ENCODE measurements at regions not wholly inside any gene's neighbourhood (a gene's known extent, or its start where the extent isn't known, plus 50 kb on each side); places are given as distances from the start of the nearest gene placed in this dataset.

DNA sequence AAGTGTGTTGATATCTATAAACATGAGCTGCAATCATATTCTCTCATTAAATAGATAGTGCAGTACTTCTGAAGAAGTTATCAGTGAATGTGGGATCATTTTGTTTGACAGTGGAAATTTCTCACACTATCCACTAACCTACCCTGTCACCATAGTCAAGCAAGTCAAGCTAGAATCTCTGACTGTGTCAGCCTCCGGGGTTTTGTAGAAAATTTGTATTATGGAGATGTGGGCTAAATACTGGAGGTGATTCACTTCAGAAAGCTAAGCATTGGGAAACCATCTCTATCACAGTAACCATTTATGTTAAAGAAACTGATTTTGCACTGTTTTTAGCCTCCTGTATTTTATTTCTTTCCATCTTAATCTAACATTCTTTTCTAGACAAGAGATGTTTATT is 126.6 kb upstream of the CREB1 start:
- in situ Hi-C loops (cut with MboI; ENCODE audit: low sequenced_read_pairs) = no loop called here

DNA sequence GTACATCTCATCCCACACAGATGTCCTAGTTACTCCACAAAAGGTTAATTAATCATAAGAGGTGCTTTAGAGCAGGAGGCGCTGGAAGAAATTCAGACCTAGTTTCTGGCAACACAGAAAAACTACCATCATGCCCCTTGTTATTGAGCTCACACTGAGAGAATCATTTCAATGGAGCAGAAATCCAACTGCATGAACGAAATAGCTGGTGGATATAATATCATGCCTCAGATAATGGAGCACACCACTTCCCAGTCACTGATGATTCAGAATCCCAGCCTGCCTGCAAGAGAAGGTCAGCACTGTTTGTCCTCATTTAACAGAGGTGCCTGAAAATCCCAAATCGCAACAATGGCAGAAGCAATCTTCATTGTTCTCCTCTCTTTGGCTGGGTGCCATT is 125.8 kb upstream of the CREB1 start:
- in situ Hi-C loops (cut with MboI; ENCODE audit: low sequenced_read_pairs) = no loop called here

DNA sequence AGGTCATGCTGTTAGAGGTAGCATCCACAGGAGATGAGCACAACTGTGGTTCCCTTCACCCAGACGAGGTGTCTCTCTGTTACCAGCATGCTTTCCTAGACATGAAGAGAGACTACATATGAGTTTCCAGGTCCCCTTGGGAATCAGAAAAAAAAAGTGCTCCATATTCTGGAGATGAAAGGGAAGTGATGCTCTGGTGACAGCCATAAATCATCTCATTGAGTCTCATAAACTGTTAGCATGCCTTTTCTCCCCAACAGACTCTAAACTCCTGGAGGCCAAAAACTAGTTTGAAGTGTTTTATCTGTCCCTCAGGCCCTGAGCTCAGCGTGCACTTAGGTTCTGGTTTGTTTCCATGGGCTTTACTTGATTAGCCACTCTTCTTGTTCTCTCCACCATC is 124.6 kb upstream of the CREB1 start:
- in situ Hi-C loops (cut with MboI; ENCODE audit: low sequenced_read_pairs) = no loop called here

DNA sequence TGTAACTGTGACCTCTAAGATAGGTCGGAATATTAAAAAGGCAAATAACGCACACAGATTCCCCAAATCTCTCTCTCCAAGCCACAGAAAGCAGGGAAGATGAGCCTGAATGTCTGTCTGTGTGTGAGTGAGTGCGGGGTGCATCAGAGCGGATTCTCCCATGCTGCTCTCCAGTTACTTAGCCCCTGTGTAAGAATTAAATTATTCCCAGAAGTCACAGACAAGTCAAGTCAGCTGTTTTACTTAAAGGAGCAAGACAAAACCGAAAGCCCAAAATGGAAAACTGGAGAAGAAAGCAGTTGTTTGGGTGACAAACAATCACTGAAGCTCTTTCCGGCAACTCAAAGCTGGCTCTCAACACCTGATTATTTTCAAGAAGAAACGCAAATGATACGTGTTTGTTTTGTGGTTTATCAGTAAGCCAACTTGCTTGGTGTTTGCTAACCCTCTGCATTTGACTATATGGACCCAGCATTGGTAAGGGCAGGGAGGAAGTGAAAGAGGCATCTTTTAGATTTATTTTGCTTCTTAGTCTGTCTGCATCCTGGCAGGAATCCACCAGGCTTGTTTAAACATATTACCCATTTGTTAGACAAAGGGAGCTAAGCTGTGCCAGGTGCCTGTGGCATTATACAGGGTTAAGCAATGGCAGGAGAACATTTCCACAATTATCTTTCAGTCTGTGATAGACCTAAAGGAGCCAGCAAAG is 121.5 kb upstream of the CREB1 start:
- in situ Hi-C loops (cut with MboI; ENCODE audit: low sequenced_read_pairs) = no loop called here

DNA sequence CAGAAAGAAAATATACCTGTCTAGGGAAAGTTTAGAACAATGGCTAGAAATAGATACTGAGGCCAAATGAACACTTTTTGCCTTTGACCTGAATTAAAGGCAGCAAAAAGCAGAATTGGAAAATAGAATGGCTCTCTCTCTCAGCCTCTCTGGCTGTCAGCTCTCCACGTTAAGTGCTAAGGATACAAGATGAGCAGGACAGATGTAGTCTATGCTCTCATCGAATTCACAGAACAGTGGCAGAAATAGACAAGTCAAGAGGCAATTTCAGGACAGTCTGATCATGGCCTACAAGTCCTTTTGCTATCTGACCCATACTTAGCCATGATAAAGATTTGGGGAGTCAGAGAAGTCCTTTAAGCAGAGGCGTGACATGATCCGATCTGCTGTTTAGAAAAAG is 120.2 kb upstream of the CREB1 start:
- in situ Hi-C loops (cut with MboI; ENCODE audit: low sequenced_read_pairs) = no loop called here

DNA sequence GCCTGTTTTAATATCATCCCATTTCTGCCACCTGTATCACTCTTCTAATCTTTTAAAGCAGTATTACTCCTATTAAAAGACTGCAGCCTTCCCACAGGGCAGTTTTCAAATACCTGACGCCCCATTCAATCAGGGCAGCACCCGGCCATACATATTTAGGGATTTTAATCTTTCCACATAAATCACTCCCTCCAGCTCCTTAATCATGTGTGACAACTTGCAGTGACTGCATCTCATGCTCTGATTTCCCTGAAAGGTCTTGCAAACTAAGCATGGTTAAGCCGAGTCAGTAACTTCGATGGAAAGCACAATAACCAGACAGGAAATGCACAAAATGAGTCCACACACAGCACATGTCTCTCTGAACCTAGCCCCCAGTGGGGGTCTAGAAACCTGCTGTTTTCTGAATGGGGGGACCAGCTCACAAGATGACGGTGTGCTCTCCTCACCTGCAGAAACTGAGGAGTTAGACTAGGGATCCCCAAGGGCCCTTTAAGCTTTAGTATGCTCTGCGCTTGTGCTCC is 116.9 kb upstream of the CREB1 start:
- in situ Hi-C loops (cut with MboI; ENCODE audit: low sequenced_read_pairs) = no loop called here

DNA sequence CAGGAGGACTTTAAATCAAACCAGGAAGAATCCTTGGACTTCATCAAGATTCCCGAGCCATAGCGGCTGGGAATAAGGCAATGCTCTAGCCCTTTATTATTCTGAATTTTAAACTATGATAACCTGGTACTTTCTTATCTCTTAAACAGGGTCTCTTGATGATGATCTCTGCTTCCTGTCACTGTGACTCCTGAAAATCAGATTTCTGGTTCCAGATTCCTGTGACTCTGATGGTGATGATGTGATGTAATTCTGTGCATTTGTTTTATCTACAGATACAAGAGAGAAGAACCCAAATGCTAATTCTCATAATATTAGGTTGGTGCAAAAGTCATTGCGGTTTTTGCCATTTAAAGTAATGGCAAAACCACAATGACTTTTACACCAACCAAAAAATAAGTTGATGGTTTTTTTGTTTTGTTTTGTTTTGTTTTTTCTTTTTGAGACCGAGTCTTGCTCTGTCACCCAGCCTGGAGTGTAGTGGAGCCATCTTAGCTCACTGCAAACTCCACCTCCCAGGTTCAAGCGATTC is 116.3 kb upstream of the CREB1 start:
- in situ Hi-C loops (cut with MboI; ENCODE audit: low sequenced_read_pairs) = no loop called here

DNA sequence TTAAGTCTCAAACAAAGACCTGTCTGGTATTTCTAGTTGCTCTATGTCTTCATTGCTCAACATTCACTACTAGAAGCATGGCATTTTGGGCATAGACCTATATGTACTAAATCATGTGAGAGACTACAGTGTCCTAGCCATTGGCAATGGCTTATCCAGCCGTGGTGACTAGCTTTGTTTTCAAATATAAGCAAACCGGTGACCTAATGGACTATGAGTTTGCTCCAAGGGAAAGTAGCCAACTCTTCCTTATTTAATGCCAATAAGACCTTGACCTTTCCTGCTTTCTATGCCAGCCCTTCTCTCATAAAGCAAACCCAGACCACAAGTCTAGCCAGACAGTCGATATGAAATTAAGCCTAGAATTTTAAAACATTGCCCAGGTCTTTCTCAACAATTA is 113.7 kb upstream of the CREB1 start:
- in situ Hi-C loops (cut with MboI; ENCODE audit: low sequenced_read_pairs) = no loop called here

DNA sequence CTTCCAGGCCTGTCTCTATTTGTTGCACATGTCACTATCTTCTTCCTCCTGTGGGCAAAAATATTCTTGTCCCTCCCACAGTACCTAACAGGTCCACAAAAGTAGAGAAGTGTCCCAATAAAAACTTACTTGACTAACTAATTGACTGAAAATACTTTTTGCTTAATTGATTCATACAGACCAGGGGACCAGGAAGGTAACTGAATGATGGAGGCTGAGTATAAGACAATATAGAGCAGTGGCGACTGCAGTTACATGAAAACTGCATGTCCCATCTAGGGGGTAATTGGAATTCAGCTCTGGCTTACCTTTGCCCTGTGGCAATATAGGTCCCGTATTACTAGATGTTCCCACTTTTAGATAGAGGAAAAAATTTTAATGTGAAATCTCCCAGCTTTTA is 112.9 kb upstream of the CREB1 start:
- in situ Hi-C loops (cut with MboI; ENCODE audit: low sequenced_read_pairs) = no loop called here

DNA sequence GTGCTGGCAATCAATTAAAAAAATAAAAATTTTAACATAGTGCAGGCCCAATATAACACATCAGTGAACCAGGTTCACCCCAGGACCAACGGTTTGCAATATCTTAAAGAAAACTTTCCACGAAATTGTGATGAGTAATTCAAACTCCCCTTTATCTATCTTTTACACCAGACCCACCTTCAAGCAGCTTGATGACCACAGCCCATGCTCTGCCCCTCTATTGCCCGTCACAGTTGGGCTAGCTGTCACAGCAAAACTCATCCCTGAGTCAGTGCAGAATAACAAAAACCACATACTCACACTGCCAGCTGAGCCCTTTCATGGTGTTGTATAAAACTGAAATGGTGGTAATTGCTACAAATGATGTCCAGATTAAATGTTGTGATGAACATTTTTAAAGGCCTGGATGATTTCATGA is 112.5 kb upstream of the CREB1 start:
- in situ Hi-C loops (cut with MboI; ENCODE audit: low sequenced_read_pairs) = no loop called here

DNA sequence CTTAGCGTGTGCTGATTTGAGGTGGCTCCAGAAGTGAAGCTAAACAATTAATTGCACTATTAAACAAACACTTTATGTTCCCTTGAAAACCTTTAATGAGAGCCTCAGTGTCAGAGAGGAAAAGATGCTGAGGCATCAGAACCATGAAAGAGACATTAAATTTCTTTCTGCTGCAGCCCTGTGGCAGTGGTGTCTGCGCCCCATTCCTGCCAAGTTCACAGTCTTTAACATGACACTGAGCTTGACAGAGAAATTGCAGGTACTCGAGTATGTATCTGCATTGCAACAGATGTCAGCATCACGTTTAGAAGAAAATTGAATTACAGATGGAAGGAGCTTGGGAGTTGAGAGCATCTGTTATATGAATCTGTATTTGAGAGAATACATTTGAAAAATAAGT is 111.3 kb upstream of the CREB1 start:
- in situ Hi-C loops (cut with MboI; ENCODE audit: low sequenced_read_pairs) = no loop called here

DNA sequence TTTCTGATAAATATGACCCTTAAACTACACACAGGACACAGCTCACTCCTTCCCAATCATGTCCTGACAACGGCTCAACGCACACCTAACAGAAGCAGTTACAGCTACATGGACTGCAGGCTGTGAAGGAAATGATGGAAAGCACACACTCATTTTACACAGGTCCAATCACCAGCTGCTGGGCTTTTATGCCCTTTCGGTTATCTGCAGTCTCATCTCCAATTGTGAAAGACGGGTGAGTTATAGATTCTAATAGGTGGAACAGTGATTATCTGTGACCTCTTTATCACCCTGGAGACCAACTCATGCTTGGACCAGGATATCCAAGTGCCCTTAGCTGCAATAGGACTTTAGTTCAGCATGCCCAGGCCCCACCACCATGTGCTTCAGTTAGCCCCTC is 110.4 kb upstream of the CREB1 start:
- in situ Hi-C loops (cut with MboI; ENCODE audit: low sequenced_read_pairs) = no loop called here

DNA sequence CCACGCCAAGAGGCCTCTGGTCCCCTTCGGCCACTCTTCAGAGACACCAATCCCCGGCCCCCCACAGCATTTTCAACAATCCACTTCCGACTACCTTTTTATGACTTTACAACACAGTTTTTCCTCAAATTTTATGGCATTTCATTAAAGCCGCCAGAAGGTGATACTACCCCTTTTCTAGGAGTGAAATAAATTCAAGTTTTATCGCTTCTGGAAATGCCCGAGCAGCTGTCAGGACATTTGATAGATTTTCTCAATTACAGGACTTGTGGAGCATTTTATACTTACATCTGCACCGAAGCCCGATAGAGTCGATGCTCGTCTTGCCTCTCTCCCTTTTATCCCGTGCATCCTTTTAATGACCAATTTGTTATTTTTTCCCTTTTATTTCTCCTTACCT is 108.1 kb upstream of the CREB1 start:
- in situ Hi-C loops (cut with MboI; ENCODE audit: low sequenced_read_pairs) = no loop called here

DNA sequence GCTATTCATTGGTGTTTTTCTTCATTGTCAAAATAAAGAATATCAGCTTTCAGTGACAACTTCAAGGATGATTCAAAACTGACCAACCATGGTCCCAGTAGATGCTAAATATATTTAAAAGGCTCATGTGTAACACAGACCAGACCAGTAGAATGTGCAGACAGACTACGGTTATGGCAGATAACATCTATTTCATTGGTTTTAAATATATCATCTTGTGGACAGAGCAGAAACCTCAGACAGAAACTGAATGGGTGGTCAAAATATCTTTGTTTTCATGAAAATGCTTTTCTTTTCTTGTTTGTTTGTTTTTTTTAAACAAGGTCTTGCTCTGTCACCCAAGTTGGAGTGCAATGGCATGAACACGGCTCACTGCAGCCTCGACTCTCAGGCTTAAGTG is 107.4 kb upstream of the CREB1 start:
- in situ Hi-C loops (cut with MboI; ENCODE audit: low sequenced_read_pairs) = no loop called here

DNA sequence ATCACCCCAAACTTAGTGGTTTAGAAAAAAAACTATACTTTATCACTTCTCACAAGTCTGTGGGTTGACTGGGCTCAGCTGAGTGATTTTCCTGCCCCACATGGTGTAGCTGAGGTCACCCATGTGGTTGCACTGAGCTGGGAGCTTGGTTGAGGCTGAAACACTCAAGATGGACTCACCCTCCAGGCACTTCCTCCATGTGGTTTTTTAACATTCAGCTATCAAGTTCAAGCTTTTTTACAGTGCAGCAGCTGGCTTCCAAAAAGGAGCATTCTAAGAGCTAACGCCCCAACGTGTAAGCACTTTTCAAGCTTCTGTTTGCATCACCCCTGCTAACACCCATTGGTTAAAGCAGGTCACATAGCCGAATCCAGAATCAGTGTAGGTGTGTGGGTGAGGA is 105.9 kb upstream of the CREB1 start:
- in situ Hi-C loops (cut with MboI; ENCODE audit: low sequenced_read_pairs) = no loop called here

DNA sequence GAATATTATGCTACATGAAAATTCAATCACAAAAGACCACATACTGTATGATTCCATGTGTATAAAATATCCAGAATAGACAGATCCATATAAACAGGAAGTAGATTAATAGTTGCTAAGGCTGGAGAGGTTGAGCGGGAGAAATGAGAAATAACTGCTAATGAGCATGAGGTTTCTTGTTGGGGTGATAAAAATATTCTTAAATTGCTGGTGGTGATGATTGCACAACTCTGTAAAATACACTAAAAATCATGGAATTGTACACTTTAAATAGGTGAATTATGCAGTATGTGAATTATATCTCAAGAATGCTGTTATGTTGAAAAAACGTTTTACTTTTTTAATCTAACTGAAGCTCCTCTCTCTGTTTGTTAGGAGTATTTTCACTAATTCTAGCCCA is 101.8 kb upstream of the CREB1 start:
- in situ Hi-C loops (cut with MboI; ENCODE audit: low sequenced_read_pairs) = no loop called here

DNA sequence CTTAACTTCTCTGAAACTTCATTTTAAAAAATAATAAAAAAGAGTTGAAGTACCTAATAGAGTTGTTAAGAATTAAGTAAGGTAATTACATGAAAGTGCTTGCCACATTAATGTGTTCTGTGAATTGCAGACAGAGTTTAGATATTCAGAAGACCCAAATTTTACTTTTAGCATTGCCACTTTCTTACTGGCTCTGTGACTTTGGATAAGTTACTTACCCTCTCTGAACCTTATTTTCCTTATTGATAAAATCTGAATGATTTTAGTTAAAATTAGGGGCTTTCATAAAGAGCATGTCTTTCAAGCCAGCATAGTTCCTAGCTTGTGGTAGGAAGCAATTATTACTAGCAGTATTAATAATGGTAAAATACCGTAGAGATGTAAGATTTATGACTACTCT is 101.2 kb upstream of the CREB1 start:
- in situ Hi-C loops (cut with MboI; ENCODE audit: low sequenced_read_pairs) = no loop called here

DNA sequence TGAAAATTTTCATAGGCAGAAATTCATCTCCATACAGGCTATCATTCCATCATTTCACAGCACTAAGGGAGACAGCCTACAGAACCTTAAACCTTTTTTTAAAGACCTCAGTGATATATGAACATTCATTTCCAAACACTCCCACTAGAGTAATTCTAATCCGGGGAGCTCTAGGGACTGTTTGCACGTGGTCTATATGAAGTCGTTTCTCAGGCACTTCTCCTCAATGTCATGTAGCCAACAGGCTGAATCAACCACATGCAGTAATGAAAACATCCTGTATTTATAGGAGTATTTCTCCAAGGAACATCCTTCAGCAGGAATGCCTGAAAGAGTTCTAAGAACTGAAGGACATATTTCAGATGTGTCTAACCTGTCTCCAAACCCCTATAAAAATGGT is 97.3 kb upstream of the CREB1 start:
- in situ Hi-C loops (cut with MboI; ENCODE audit: low sequenced_read_pairs) = no loop called here

DNA sequence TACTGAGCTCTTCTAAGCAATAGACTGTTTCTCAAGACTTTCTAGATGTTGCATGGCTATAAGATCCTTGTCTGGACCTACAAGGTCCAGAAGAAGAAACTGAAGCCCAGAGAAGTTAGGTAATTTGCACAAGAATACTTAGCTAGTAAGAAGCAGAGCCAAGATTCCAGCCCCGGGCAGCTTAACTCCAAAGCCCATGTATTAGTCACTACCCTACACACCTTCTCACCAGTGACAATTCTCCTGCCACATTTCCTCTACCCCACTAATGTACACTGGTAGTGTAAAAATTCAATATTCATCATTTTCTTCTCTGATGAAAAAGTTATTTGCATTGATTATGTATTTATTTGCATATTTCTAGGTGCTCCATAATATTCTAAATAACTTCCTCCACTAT is 95.5 kb upstream of the CREB1 start:
- in situ Hi-C loops (cut with MboI; ENCODE audit: low sequenced_read_pairs) = no loop called here

DNA sequence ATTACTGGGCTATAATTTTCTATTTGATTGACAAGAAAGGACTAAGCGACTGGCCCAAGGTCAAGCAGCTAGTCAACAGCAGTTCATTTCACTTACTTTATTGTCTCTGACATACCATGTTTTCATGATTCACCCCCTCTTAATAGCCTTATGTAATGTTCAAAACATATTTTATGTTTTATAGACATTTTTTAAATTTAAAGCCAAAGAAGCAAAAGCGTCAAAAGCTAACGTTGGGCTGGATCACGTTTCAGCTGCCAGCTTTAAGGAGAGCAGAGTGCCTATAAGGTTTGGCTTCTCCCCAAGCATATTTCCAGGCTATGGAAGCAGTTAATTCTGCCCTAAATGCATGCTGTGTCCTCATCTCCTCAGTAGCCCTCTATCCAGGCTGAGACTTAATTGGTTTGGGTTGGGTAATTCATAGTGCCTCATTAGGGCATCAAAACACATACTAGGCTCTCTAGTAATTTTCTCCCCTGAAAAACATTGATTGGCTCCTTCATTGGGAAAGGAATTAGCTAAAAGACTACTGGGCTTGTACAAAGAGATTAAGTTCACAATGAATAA is 94.8 kb upstream of the CREB1 start:
- in situ Hi-C loops (cut with MboI; ENCODE audit: low sequenced_read_pairs) = no loop called here

DNA sequence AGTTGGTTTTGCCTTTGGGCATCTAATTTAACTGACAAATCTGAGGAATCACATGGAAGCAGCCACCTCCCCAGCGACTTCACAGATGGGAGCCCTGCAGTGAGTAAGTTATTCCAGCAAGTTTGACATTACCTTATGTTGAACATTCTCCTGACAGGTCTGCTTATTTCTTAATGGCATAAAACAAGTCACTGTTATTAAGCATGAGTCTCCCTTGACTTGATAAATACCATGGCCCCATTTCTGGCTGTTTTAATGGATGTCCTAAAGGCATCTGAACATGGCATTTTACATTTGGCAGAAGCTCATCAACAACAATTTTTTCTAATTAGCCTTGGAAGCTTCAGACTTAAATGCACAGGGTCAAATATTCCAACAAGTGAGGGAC is 92.6 kb upstream of the CREB1 start:
- in situ Hi-C loops (cut with MboI; ENCODE audit: low sequenced_read_pairs) = no loop called here

DNA sequence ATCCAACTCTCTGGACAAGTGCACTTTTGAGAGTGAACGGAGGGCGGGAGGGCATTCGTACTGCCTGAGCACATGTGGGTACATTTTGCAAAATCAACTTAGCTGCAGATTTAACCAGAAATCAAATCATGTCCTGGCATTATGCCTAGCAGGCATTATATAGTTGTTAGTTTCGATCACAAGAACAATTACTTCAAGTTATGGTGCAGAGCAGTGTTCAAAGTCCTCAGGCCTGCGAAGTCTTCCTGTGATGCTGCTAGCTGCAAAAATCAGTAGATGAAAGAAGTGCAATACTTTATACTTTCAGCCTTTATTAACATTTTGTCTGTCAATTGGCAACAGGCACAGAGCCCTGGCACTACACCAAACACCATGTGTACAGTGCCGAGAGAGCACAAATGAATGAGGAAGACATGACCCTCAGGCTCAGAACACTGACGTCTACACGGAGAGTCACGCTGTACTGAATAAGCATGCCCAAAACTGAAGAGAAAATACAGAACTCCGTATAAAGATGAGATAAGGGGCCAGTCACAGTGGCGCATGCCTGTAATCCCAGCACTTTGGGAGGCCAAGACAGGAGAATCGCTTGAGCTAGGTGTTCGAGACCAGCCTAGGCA is 92.1 kb upstream of the CREB1 start:
- in situ Hi-C loops (cut with MboI; ENCODE audit: low sequenced_read_pairs) = no loop called here

Measured in HL-60/S4 treated with phorbol 12-myristate 13-acetate at 8.2 ng/mL for 4 days and 3 days (cell line).